GM12873 (cell line): ENCODE measurements at regions not wholly inside any gene's neighbourhood (a gene's known extent, or its start where the extent isn't known, plus 50 kb on each side); places are given as distances from the start of the nearest gene placed in this dataset.

Source experiments
- TF ChIP-seq, protein P1 (sequence below): IDR thresholded peaks from 2 replicates; pipeline ENCODE4 v1.5.1; 2012; ENCODE audit warnings: low read depth, mild to moderate bottlenecking, moderate library complexity, low read length, control low read depth; ENCODE audit not compliant: insufficient read depth; ENCODE audit errors: missing control alignments

DNA sequence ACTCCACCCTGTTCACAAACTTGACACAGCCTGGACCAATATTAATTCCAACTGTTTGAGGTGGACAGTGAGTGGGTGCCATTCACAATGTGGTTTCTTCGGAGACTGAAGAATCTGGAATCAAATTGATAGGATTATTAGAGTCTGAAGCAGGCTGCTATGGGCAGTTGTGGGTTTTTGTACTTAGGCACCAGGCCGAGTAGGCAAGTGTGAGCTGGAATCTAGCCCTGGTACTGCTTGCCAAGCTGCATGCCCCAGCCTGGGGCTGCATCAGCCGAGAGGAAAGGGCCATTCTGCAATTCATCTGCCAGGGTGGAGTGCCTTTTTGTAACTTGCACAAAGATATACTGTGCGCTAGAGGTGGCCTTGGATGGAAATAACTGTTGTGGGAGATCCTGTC is 654.7 kb upstream of the FANCL start:
- TF ChIP-seq, protein P1, sequence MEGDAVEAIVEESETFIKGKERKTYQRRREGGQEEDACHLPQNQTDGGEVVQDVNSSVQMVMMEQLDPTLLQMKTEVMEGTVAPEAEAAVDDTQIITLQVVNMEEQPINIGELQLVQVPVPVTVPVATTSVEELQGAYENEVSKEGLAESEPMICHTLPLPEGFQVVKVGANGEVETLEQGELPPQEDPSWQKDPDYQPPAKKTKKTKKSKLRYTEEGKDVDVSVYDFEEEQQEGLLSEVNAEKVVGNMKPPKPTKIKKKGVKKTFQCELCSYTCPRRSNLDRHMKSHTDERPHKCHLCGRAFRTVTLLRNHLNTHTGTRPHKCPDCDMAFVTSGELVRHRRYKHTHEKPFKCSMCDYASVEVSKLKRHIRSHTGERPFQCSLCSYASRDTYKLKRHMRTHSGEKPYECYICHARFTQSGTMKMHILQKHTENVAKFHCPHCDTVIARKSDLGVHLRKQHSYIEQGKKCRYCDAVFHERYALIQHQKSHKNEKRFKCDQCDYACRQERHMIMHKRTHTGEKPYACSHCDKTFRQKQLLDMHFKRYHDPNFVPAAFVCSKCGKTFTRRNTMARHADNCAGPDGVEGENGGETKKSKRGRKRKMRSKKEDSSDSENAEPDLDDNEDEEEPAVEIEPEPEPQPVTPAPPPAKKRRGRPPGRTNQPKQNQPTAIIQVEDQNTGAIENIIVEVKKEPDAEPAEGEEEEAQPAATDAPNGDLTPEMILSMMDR: no peak

DNA sequence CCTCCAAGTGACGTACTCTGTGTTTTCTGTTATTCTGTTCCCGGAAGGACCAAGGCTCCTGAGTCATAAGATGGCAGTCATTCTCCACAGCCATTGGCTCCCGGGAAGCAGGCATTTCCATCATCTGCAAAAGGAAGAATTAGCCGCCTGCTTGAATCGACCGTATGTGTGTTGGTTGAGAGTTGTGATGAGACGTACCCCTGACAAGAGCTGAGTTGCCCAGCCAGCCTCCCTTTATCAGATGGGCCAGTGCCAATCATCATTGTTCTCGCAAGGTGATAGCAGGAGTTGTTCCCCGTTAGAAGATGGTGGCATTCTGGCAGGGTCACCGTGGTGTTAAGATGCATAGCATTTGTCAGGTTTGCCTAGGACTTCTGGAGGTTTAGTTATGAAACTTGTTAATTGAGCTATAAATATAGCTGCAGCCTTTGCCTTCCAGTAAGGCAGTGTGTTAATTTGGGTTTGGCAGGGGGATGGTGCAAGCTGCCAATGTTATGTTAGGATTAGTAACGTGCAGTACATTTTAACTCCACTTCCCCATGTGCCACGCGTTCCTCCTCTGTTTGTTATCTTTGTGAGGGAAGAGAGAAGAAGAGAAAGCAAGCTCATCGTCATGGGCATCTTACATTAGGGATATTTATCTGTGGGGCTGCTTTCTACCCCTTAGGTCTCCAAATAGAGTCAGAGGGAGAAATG is 652.7 kb upstream of the FANCL start:
- TF ChIP-seq, protein P1: no peak

DNA sequence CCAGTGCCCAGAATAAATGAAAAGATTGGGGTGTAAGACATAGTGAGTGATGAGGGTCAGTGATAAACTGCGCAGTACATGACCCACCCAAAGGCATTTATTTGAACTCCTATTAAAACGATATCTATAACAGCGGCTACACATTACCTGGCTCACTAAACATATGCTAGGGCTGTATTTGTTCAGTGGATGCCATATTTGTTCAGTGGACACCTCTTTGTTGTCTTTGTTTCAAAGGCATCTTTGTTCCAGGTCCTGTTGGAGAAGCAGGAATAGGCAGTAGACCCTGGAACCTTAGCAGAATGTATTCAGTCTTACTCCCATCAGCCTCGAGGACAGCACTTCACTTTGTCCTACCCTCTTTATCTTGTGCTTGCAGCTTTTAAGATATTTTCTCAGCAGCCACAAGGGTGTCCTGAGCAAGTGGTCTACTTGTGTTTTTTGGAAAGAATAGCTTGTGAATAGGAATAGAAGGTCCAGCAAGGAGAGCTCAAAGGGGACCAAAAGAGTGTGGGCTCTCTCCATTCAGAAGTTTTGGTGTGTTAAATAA is 650.8 kb upstream of the FANCL start:
- TF ChIP-seq, protein P1: no peak

DNA sequence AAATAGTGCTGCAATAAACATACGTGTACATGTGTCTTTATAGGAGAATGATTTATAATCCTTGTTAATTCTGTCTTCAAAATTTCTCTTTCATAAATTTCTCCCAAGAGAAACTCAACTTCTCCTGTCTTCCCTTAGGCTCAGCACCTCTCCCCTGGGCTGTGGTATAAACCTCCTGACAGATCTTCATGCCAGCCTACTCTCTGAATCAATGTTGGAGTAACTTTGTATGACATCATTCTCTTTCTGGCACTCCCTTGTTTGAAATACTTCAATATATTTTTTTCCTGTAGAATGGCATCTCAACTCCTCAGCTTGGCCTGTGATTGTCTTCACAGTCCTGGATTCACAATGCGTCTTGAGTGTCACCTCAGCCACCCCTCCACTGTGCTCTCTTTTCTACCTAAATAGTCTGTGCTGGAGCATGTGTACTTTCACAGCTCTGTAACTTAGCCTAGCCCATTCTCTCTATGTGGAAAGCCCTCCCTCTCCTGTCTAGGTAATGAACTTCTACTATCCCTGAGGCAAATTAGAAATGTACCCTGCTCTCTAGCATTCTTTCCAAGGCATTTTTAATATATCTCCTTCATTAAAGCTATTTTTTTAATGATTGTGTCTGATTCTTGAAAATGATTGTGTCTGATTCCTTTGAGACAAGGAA is 649.9 kb upstream of the FANCL start:
- TF ChIP-seq, protein P1: no peak

DNA sequence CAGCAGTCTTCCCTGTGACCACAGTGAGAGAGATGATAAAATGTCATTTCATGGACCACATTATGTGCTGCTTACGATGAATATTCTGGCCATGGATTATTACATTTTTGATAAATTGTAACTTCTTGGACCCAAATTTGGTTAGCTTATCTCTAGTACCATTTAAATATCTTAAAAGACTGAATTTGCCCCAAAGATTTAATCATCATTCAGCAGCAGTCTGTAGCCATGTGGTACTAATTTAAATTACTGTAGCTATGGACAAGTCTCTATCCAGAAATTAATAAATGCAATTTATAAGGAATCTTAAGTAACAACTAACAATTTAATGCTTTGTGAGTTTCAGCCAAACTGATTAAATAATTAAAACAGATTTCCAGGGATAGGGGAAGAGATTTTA is 644.9 kb upstream of the FANCL start:
- TF ChIP-seq, protein P1: no peak

DNA sequence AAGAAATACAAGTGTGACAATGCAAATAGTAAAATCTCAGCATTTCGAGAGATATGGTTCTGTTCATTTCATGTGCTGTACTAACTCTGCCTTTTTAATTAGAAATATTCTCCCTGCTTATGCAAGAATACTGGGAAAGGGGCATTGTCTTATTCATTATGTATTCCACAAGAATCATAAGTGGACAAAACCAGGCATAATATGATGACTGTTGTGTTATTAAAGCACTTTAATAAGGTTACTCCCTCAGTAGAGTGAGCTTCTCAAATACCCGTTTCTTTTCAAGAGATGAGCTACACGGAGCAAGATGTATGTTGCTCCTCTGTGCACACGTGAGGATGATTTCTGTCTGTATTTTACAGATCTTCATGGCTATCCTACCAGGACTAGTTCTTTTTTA is 638.7 kb upstream of the FANCL start:
- TF ChIP-seq, protein P1: no peak

DNA sequence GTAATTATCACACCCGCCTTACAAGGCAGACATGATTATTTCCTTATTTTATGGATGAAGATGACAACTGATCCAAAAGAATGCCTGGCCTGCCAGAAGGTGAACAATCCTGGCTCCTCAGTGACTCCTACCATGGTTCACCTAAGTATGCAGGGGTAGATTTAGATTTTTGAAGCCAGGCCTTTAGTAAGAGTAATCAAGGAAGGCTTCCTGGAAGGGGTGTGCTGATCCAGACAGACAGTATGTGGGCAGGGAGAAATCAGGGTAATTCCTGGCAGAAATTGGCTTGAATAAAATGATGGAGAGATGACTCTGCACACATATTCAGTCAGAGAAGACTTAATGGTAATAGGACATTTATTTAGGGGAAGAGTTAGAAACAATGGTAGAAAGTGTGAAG is 637.7 kb upstream of the FANCL start:
- TF ChIP-seq, protein P1: no peak
